CD4-positive, CD25-positive, alpha-beta regulatory T cell (primary cell): ENCODE measurements at regions not wholly inside any gene's neighbourhood (a gene's known extent, or its start where the extent isn't known, plus 50 kb on each side); places are given as distances from the start of the nearest gene placed in this dataset.

Experiments used
- ATAC-seq, 2 donors: fragments of 150-1000 bp; cut with Tn5 transposase; one replicate each; pipeline ENCODE4 v1.10.0; 2021; ENCODE audit warnings: low read depth in 2 of 2, moderate number of reproducible peaks in 2 of 2, moderate library complexity in 1 of 2
- DNase-seq, 3 donors: peaks; one replicate each; pipeline versions ENCODE4 v3.0.0 to v3.0.0-alpha.2; 2012 to 2022; ENCODE audit warnings: mixed read lengths in 1 of 3
- H3K27ac ChIP-seq: one replicate; pipeline ENCODE4 v1.7.0; 2013; ENCODE audit warnings: mild to moderate bottlenecking, low read length; ENCODE audit not compliant: insufficient read depth, poor library complexity, severe bottlenecking
- H3K27me3 ChIP-seq: one replicate; pipeline ENCODE4 v1.7.0; 2013; ENCODE audit warnings: low read length; ENCODE audit not compliant: control insufficient read depth, insufficient read depth
- H3K36me3 ChIP-seq: one replicate; pipeline ENCODE4 v1.7.0; 2013; ENCODE audit warnings: mild to moderate bottlenecking, low read length, moderate library complexity; ENCODE audit not compliant: control insufficient read depth, insufficient read depth
- H3K4me1 ChIP-seq: 2 replicates; pipeline ENCODE4 v1.7.0; 2013; ENCODE audit warnings: mild to moderate bottlenecking, low read length; ENCODE audit not compliant: insufficient read depth, control insufficient read depth, poor library complexity, severe bottlenecking
- H3K4me3 ChIP-seq: one replicate; pipeline ENCODE4 v1.7.0; 2013; ENCODE audit warnings: low read depth, mild to moderate bottlenecking, low read length, moderate library complexity
- H3K9me3 ChIP-seq, 2 experiments: 1 replicate in 1 of 2; 2 replicates in 1 of 2; pipeline ENCODE4 v1.7.0; 2013; ENCODE audit warnings: low read length in 2 of 2, mild to moderate bottlenecking in 1 of 2, moderate library complexity in 1 of 2; ENCODE audit not compliant: control insufficient read depth in 2 of 2
- H3K27ac Mint-ChIP-seq, 3 donors: one replicate each; pipeline ENCODE4 v1.8.0; 2020 to 2022; ENCODE audit warnings: mild to moderate bottlenecking in 3 of 3, mixed read lengths in 3 of 3, moderate library complexity in 2 of 3
- H3K27me3 Mint-ChIP-seq: one replicate; pipeline ENCODE4 v1.8.0; 2022; ENCODE audit warnings: mild to moderate bottlenecking, mixed read lengths
- H3K36me3 Mint-ChIP-seq: one replicate; pipeline ENCODE4 v1.8.0; 2020; ENCODE audit warnings: mixed read lengths
- H3K4me1 Mint-ChIP-seq, 4 donors: one replicate each; pipeline ENCODE4 v1.8.0; 2020 to 2022; ENCODE audit warnings: mixed read lengths in 4 of 4, mild to moderate bottlenecking in 1 of 4
- H3K4me3 Mint-ChIP-seq, 4 donors: one replicate each; pipeline ENCODE4 v1.8.0; 2020 to 2022; ENCODE audit warnings: mild to moderate bottlenecking in 4 of 4, mixed read lengths in 4 of 4, moderate library complexity in 3 of 4
- H3K9me3 Mint-ChIP-seq, 7 donors: one replicate each; pipeline ENCODE4 v1.8.0; 2020 to 2022; ENCODE audit warnings: mixed read lengths in 7 of 7, mild to moderate bottlenecking in 3 of 7, moderate library complexity in 2 of 7

- ATAC-seq (no peak), DNase-seq (no peak)
- no peak overlapping the region for H3K4me3 ChIP-seq
- no peaks in the 10 kb centered on the region for H3K36me3 ChIP-seq
- Mint-ChIP-seq H3K36me3 (no peaks in the 10 kb centered on the region), H3K27ac (no peak overlapping the region), H3K27me3 (no peaks in the 10 kb centered on the region), H3K4me1 (no peaks in the 10 kb centered on the region), H3K4me3 (no peak overlapping the region), H3K9me3 (peaks cover 0 to 3% (median 0%) of the 10 kb centered on the region in 7 donors)
- H3K27me3 ChIP-seq = no peaks in the 10 kb centered on the region
- H3K9me3 ChIP-seq = no peaks in the 10 kb centered on the region
- no peak overlapping the region for H3K27ac ChIP-seq
- no peaks in the 10 kb centered on the region for H3K4me1 ChIP-seq
Measured at GRCh38 chr15:62706317-62706716, 336.2 kb upstream of the TPM1 start.

GRCh38 chr15:62708470-62708869, 334.1 kb upstream of the TPM1 start:
- no peaks in the 10 kb centered on the region for H3K4me1 Mint-ChIP-seq

GRCh38 chr15:62709261-62709660, 333.3 kb upstream of the TPM1 start:
- no peak for ATAC-seq
- no peak overlapping the region for H3K4me3 Mint-ChIP-seq
- H3K27me3 Mint-ChIP-seq = no peaks in the 10 kb centered on the region

More at GRCh38 chr15:62708470-62708869, 334.1 kb upstream of the TPM1 start:
- Mint-ChIP-seq H3K36me3 (no peaks in the 10 kb centered on the region), H3K27me3 (no peaks in the 10 kb centered on the region), H3K4me3 (no peak overlapping the region), H3K27ac (no peak overlapping the region), H3K9me3 (peaks cover 0 to 1% (median 0%) of the 10 kb centered on the region in 7 donors)
- H3K27ac ChIP-seq = no peak overlapping the region
- no peaks in the 10 kb centered on the region for H3K36me3 ChIP-seq
- no peak overlapping the region for H3K4me3 ChIP-seq
- no peaks in the 10 kb centered on the region for H3K4me1 ChIP-seq
- H3K27me3 ChIP-seq = no peaks in the 10 kb centered on the region
- DNase-seq (no peak), ATAC-seq (no peak)
- H3K9me3 ChIP-seq = no peaks in the 10 kb centered on the region

GRCh38 chr15:62711691-62712454, 330.7 kb upstream of the TPM1 start:
- no peak overlapping the region for H3K4me3 ChIP-seq
- Mint-ChIP-seq H3K27me3 (no peaks in the 10 kb centered on the region), H3K4me3 (no peak overlapping the region), H3K4me1 (no peaks in the 10 kb centered on the region), H3K36me3 (no peaks in the 10 kb centered on the region), H3K27ac (no peak overlapping the region), H3K9me3 (peaks cover 0 to 1% (median 0%) of the 10 kb centered on the region in 7 donors)
- H3K27ac ChIP-seq = no peak overlapping the region
- no peak for ATAC-seq
- H3K36me3 ChIP-seq = no peaks in the 10 kb centered on the region
- H3K4me1 ChIP-seq = no peaks in the 10 kb centered on the region
- H3K9me3 ChIP-seq = no peaks in the 10 kb centered on the region
- peak in 1 of 3 donors; percentile 4 for DNase-seq
- H3K27me3 ChIP-seq = no peaks in the 10 kb centered on the region

More at GRCh38 chr15:62709261-62709660, 333.3 kb upstream of the TPM1 start:
- Mint-ChIP-seq H3K4me1 (no peaks in the 10 kb centered on the region), H3K9me3 (peaks cover 0 to 1% (median 0%) of the 10 kb centered on the region in 7 donors), H3K36me3 (no peaks in the 10 kb centered on the region), H3K27ac (no peak overlapping the region)
- H3K27ac ChIP-seq = no peak overlapping the region
- H3K4me1 ChIP-seq = no peaks in the 10 kb centered on the region
- DNase-seq = no peak
- no peaks in the 10 kb centered on the region for H3K27me3 ChIP-seq
- H3K9me3 ChIP-seq = no peaks in the 10 kb centered on the region
- no peaks in the 10 kb centered on the region for H3K36me3 ChIP-seq
- no peak overlapping the region for H3K4me3 ChIP-seq

GRCh38 chr15:62712455-62712839, 330.1 kb upstream of the TPM1 start:
- Histone ChIP-seq H3K27ac (no peak overlapping the region), H3K27me3 (no peaks in the 10 kb centered on the region), H3K4me1 (no peaks in the 10 kb centered on the region), H3K9me3 (no peaks in the 10 kb centered on the region), H3K4me3 (no peak overlapping the region), H3K36me3 (no peaks in the 10 kb centered on the region)
- DNase-seq = no peak
- H3K4me3 Mint-ChIP-seq = no peak overlapping the region
- H3K36me3 Mint-ChIP-seq = no peaks in the 10 kb centered on the region
- no peaks in the 10 kb centered on the region for H3K27me3 Mint-ChIP-seq
- no peak for ATAC-seq
- H3K27ac Mint-ChIP-seq = no peak overlapping the region
- H3K4me1 Mint-ChIP-seq = no peaks in the 10 kb centered on the region
- peaks cover 0 to 1% (median 0%) of the 10 kb centered on the region in 7 donors for H3K9me3 Mint-ChIP-seq

- H3K4me3 Mint-ChIP-seq = no peak overlapping the region
- DNase-seq (no peak), ATAC-seq (no peak)
- Histone ChIP-seq H3K27ac (no peak overlapping the region), H3K9me3 (no peaks in the 10 kb centered on the region), H3K4me3 (no peak overlapping the region), H3K36me3 (no peaks in the 10 kb centered on the region), H3K4me1 (no peaks in the 10 kb centered on the region), H3K27me3 (no peaks in the 10 kb centered on the region)
- H3K27ac Mint-ChIP-seq = no peak overlapping the region
- no peaks in the 10 kb centered on the region for H3K4me1 Mint-ChIP-seq
- peaks cover 0 to 2% (median 0%) of the 10 kb centered on the region in 7 donors for H3K9me3 Mint-ChIP-seq
- H3K27me3 Mint-ChIP-seq = no peaks in the 10 kb centered on the region
- H3K36me3 Mint-ChIP-seq = no peaks in the 10 kb centered on the region
Measured at GRCh38 chr15:62715946-62716345, 326.6 kb upstream of the TPM1 start.

- H3K4me1 ChIP-seq = no peaks in the 10 kb centered on the region
Measured at GRCh38 chr15:62717496-62717895, 325.1 kb upstream of the TPM1 start.

GRCh38 chr15:62719316-62719715, 323.2 kb upstream of the TPM1 start:
- Mint-ChIP-seq H3K4me1 (no peaks in the 10 kb centered on the region), H3K9me3 (peaks cover 0 to 2% (median 0%) of the 10 kb centered on the region in 7 donors), H3K4me3 (no peak overlapping the region), H3K36me3 (no peaks in the 10 kb centered on the region), H3K27me3 (no peaks in the 10 kb centered on the region), H3K27ac (no peak overlapping the region)
- Histone ChIP-seq H3K36me3 (no peaks in the 10 kb centered on the region), H3K4me3 (no peak overlapping the region), H3K27me3 (no peaks in the 10 kb centered on the region), H3K4me1 (no peaks in the 10 kb centered on the region), H3K9me3 (no peaks in the 10 kb centered on the region), H3K27ac (no peak overlapping the region)
- ATAC-seq = no peak
- DNase-seq = no peak

More at GRCh38 chr15:62717496-62717895, 325.1 kb upstream of the TPM1 start:
- Histone ChIP-seq H3K27me3 (no peaks in the 10 kb centered on the region), H3K9me3 (no peaks in the 10 kb centered on the region), H3K36me3 (no peaks in the 10 kb centered on the region), H3K27ac (no peak overlapping the region), H3K4me3 (no peak overlapping the region)
- H3K27me3 Mint-ChIP-seq = no peaks in the 10 kb centered on the region
- ATAC-seq (no peak), DNase-seq (no peak)
- H3K4me1 Mint-ChIP-seq = no peaks in the 10 kb centered on the region
- no peak overlapping the region for H3K4me3 Mint-ChIP-seq
- peaks cover 0 to 2% (median 0%) of the 10 kb centered on the region in 7 donors for H3K9me3 Mint-ChIP-seq
- no peaks in the 10 kb centered on the region for H3K36me3 Mint-ChIP-seq
- no peak overlapping the region for H3K27ac Mint-ChIP-seq
